HepG2 (cell line): ENCODE measurements at regions not wholly inside any gene's neighbourhood (a gene's known extent, or its start where the extent isn't known, plus 50 kb on each side); places are given as distances from the start of the nearest gene placed in this dataset.

Experiments
- CENPT ChIP-seq: sonication (generic); formaldehyde crosslinking; IDR thresholded peaks from 2 replicates; pipeline ENCODE4 v1.8.0; 2022; ENCODE audit warnings: low read depth, mild to moderate bottlenecking, moderate library complexity, missing genetic modification reagents
- ELF3 ChIP-seq: IDR thresholded peaks from 2 replicates; pipeline ENCODE4 v1.6.1; 2016; ENCODE audit warnings: missing genetic modification reagents, missing compliant biosample characterization
- FOXM1 ChIP-seq: sonication (generic); formaldehyde crosslinking; IDR thresholded peaks from 2 replicates; pipeline ENCODE4 v1.5.0; 2020; ENCODE audit warnings: missing genetic modification reagents
- GATAD1 ChIP-seq: IDR thresholded peaks from 2 replicates; pipeline ENCODE4 v1.6.1; 2016; ENCODE audit warnings: missing genetic modification reagents, missing compliant biosample characterization
- GLI4 ChIP-seq: sonication (generic); formaldehyde crosslinking; IDR thresholded peaks from 2 replicates; pipeline ENCODE4 v1.5.1; 2020; ENCODE audit warnings: missing genetic modification reagents, mild to moderate bottlenecking, moderate library complexity, borderline replicate concordance
- NCOR1 ChIP-seq: fragments of 200-600 bp; sonication (generic); IDR thresholded peaks from 2 replicates; pipeline ENCODE4 v1.7.0; 2017; ENCODE audit warnings: antibody characterized with exemption, low read length, borderline replicate concordance
- NFRKB ChIP-seq: fragments of 450-650 bp; IDR thresholded peaks from 2 replicates; pipeline ENCODE4 v1.6.1; 2017
- NR0B2 ChIP-seq: sonication (generic); formaldehyde crosslinking; IDR thresholded peaks from 2 replicates; pipeline ENCODE4 v1.4.0; 2020; ENCODE audit warnings: mild to moderate bottlenecking, missing genetic modification reagents
- NR2F1 ChIP-seq, 2 experiments: fragments of 450-650 bp in 1 of 2; formaldehyde crosslinking in 1 of 2; IDR thresholded peaks; 2 replicates each; pipeline versions ENCODE4 v1.5.0 to v1.6.1; 2016 to 2020; ENCODE audit warnings: mild to moderate bottlenecking in 1 of 2, missing compliant biosample characterization in 1 of 2, missing genetic modification reagents in 1 of 2, moderate library complexity in 1 of 2
- PAXIP1 ChIP-seq: sonication (generic); formaldehyde crosslinking; conservative IDR thresholded peaks from 2 replicates; pipeline ENCODE4 v1.4.0; 2020; ENCODE audit warnings: mild to moderate bottlenecking, missing genetic modification reagents, moderate library complexity
- PHF21A ChIP-seq: sonication (generic); formaldehyde crosslinking; IDR thresholded peaks from 2 replicates; pipeline ENCODE4 v1.5.0; 2020; ENCODE audit warnings: mild to moderate bottlenecking, missing genetic modification reagents
- PRPF4 ChIP-seq: fragments of 200-400 bp; formaldehyde crosslinking; IDR thresholded peaks from 2 replicates; pipeline ENCODE4 v1.6.1; 2016; ENCODE audit warnings: low read length, low read depth; ENCODE audit not compliant: poor library complexity, severe bottlenecking
- RBFOX2 ChIP-seq: fragments of 200-400 bp; formaldehyde crosslinking; IDR thresholded peaks from 2 replicates; pipeline ENCODE4 v1.6.1; 2017; ENCODE audit warnings: low read depth, mild to moderate bottlenecking, low read length
- ZBTB43 ChIP-seq: sonication (generic); formaldehyde crosslinking; conservative IDR thresholded peaks from 2 replicates; pipeline ENCODE4 v1.4.0; 2020; ENCODE audit warnings: missing genetic modification reagents
- ZHX1 ChIP-seq: sonication (generic); formaldehyde crosslinking; IDR thresholded peaks from 2 replicates; pipeline ENCODE4 v1.8.1; 2022; ENCODE audit warnings: low read depth, mild to moderate bottlenecking, missing genetic modification reagents
- ZNF205 ChIP-seq: IDR thresholded peaks from 2 replicates; pipeline ENCODE4 v1.6.1; 2018; ENCODE audit warnings: missing biosample characterization, missing genetic modification reagents
- ZNF605 ChIP-seq: sonication (generic); formaldehyde crosslinking; IDR thresholded peaks from 2 replicates; pipeline ENCODE4 v1.8.0; 2022; ENCODE audit warnings: mild to moderate bottlenecking, missing genetic modification reagents
- ZNF737 ChIP-seq: sonication (generic); formaldehyde crosslinking; IDR thresholded peaks from 2 replicates; pipeline ENCODE4 v1.5.0; 2020; ENCODE audit warnings: missing genetic modification reagents, mild to moderate bottlenecking, borderline replicate concordance
- ZSCAN22 ChIP-seq: sonication (generic); formaldehyde crosslinking; IDR thresholded peaks from 2 replicates; pipeline ENCODE4 v1.4.0; 2020; ENCODE audit warnings: mild to moderate bottlenecking, missing genetic modification reagents
- ZSCAN31 ChIP-seq: sonication (generic); formaldehyde crosslinking; IDR thresholded peaks from 2 replicates; pipeline ENCODE4 v1.5.0; 2020; ENCODE audit warnings: low read depth, mild to moderate bottlenecking, missing genetic modification reagents

GRCh38 chr16:10308305-10309193, 77.3 kb upstream of the ATF7IP2 start (continued):
- peak; percentile 52 for TF ChIP-seq ELF3 (CRISPR knock-in tag)
- 0 out of 4 replicates have a peak, but pooled peaks of 1 of the 2 experiments have one; percentile 20 for TF ChIP-seq NR2F1 (CRISPR knock-in tag; IDR thresholded peaks at IDR 0.05)
- TF ChIP-seq ZHX1 (CRISPR knock-in tag), result 0 out of 2 replicates have a peak, but pooled peaks have one; percentile 41
- 0 out of 2 replicates have a peak, but pooled peaks have one; percentile 12 for TF ChIP-seq ZNF205 (CRISPR knock-in tag)
- 0 out of 2 replicates have a peak, but pooled peaks have one; percentile 66 for TF ChIP-seq ZSCAN31 (CRISPR knock-in tag)
- no peak for TF ChIP-seq NR0B2 (CRISPR knock-in tag)
- TF ChIP-seq PAXIP1, result 0 out of 2 replicates have a peak, but pooled peaks have one; percentile 47
- no peak for TF ChIP-seq PRPF4
- TF ChIP-seq ZBTB43 (CRISPR knock-in tag), result no peak
- TF ChIP-seq FOXM1 (CRISPR knock-in tag), result 0 out of 2 replicates have a peak, but pooled peaks have one; percentile 47
- no peak for TF ChIP-seq ZNF737
- TF ChIP-seq CENPT (CRISPR knock-in tag), result no peak
- TF ChIP-seq ZSCAN22, result peak; percentile 70; the same call in 1 of the 2 replicates
- no peak for TF ChIP-seq RBFOX2
- no peak for TF ChIP-seq NFRKB
- peak; percentile 75; the same call in 1 of the 2 replicates for TF ChIP-seq GLI4
- peak; percentile 63 for TF ChIP-seq ZNF605 (CRISPR knock-in tag)
- 0 out of 2 replicates have a peak, but pooled peaks have one; percentile 23 for TF ChIP-seq PHF21A
- peak; percentile 56; the same call in 1 of the 2 replicates for TF ChIP-seq GATAD1 (CRISPR knock-in tag)
- TF ChIP-seq NCOR1, result peak; percentile 35; the same call in 1 of the 2 replicates
